GM18508 (cell line): ENCODE measurements at regions not wholly inside any gene's neighbourhood (a gene's known extent, or its start where the extent isn't known, plus 50 kb on each side); places are given as distances from the start of the nearest gene placed in this dataset.

Experiments
- ATAC-seq: cut with Tn5 transposase; IDR thresholded peaks from one replicate; pipeline ENCODE4 v1.9.1; 2021; ENCODE audit warnings: moderate number of reproducible peaks; ENCODE audit not compliant: insufficient read depth, unreplicated experiment

- no peak for ATAC-seq
These were observed 666.5 kb downstream of the SLC4A3 start for GRCh38 chr2:220293966-220294365.

GRCh38 chr2:220296174-220296573, 668.7 kb downstream of the SLC4A3 start:
- ATAC-seq: no peak

GRCh38 chr2:220297093-220297492, 669.7 kb downstream of the SLC4A3 start:
- no peak for ATAC-seq

GRCh38 chr2:220300806-220301205, 673.4 kb downstream of the SLC4A3 start:
- no peak for ATAC-seq

- ATAC-seq: no peak
These were observed 675.3 kb downstream of the SLC4A3 start for GRCh38 chr2:220302756-220303155.

GRCh38 chr2:220309215-220309614, 681.8 kb downstream of the SLC4A3 start:
- no peak for ATAC-seq

GRCh38 chr2:220310451-220310861, 683.0 kb downstream of the SLC4A3 start:
- ATAC-seq: no peak

GRCh38 chr2:220315098-220315823, 687.8 kb downstream of the SLC4A3 start:
- no peak for ATAC-seq

GRCh38 chr2:220318037-220318436, 690.6 kb downstream of the SLC4A3 start:
- no peak for ATAC-seq

- no peak for ATAC-seq
These were observed 691.1 kb downstream of the SLC4A3 start for GRCh38 chr2:220318508-220318907.

GRCh38 chr2:220320326-220320725, 692.9 kb downstream of the SLC4A3 start:
- no peak for ATAC-seq

GRCh38 chr2:220332886-220333285, 705.5 kb downstream of the SLC4A3 start:
- ATAC-seq: no peak

GRCh38 chr2:220334210-220334609, 706.8 kb downstream of the SLC4A3 start:
- ATAC-seq: no peak

- no peak for ATAC-seq
These were observed 707.6 kb downstream of the SLC4A3 start for GRCh38 chr2:220334871-220335590.

GRCh38 chr2:220335591-220335915, 708.1 kb downstream of the SLC4A3 start:
- ATAC-seq: no peak

- ATAC-seq: no peak
These were observed 709.3 kb downstream of the SLC4A3 start for GRCh38 chr2:220336771-220337170.

- ATAC-seq: no peak
These were observed 710.4 kb downstream of the SLC4A3 start for GRCh38 chr2:220337611-220338440.

- no peak for ATAC-seq
These were observed 713.6 kb downstream of the SLC4A3 start for GRCh38 chr2:220341014-220341413.

GRCh38 chr2:220346919-220347318, 719.5 kb downstream of the SLC4A3 start:
- no peak for ATAC-seq

GRCh38 chr2:220347626-220348025, 720.2 kb downstream of the SLC4A3 start:
- ATAC-seq: no peak

GRCh38 chr2:220348206-220348605, 720.8 kb downstream of the SLC4A3 start:
- no peak for ATAC-seq
